GM18502 (cell line): ENCODE measurements at regions not wholly inside any gene's neighbourhood (a gene's known extent, or its start where the extent isn't known, plus 50 kb on each side); places are given as distances from the start of the nearest gene placed in this dataset.
"Not testable (repeated sequence)": the region's sequence is repeated elsewhere in the genome, so short reads cannot be mapped to it uniquely, and the experiment has no call there.

Experiments used
- ATAC-seq: cut with Tn5 transposase; IDR thresholded peaks from one replicate; pipeline ENCODE4 v1.9.1; 2021; ENCODE audit warnings: mild to moderate bottlenecking; ENCODE audit not compliant: unreplicated experiment, poor library complexity

DNA sequence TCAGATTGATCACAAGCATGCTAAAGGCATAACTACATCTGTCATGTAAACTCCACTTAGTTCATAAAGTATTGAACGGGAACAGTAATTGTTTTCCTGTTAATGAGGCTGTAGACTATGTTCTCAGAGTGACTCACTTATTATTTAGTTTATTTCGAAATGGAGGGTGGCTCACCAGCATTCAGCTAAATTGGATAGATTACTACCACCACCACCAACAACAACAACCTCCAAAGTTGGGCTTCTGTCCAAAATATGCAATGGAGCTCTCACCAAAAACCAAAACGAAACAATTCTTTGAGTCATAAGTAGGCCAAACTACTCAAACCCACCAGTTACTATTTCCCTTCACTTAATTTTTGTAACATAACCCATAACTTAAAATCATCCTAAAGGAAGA is 127.9 kb upstream of the NRBF2 start:
- ATAC-seq, result no peak

DNA sequence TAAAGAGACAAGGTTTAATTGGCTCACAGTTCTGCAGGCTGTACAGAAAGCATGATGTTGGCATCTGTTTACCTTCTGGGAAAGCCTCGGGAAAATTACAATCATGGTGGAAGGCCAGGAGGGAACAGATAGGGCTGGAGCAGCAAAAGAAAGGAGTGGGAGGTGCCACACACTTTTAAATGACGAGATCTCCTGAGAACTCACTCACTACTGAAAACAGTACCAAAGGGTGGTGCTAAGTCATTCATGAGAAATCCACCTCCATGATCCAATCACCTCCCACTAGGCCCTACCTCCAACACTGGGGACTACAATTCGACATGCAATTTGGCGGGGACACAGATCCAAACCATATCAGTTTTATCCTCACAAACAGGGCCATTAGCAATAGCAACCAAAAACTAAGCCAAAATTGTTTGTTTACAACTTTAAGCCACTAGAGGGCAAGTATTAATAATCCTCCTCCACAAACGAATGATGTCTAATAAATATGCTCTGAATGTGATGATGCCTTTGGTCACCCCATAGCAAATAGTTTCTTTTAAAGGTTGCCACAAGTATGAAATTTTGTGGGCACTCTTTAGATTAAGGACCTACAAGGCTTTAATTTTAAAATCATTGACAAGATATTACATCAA is 129.2 kb upstream of the NRBF2 start:
- no peak for ATAC-seq

DNA sequence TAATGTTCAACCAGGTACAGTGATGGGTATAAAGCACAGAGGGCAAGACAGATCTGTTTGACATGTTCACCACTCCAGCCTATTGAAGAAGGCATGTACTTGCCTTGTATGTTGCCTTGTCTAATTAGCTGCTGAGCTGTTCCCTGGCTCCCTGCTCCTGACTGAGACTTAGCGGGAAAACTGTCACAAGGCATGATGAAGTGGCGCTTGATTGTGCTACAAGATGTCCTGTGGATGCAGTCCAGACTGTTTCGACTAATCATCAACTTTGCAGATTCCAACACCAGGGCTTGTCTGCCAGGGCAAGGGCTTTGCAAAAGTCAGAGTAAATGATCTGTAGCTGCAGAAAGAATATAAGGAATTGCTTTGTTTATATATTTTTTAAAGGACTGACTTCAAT is 136.2 kb upstream of the NRBF2 start:
- ATAC-seq, result no peak

- ATAC-seq, result no peak
Measured at GRCh38 chr10:62996516-62996915, 136.6 kb upstream of the NRBF2 start.

DNA sequence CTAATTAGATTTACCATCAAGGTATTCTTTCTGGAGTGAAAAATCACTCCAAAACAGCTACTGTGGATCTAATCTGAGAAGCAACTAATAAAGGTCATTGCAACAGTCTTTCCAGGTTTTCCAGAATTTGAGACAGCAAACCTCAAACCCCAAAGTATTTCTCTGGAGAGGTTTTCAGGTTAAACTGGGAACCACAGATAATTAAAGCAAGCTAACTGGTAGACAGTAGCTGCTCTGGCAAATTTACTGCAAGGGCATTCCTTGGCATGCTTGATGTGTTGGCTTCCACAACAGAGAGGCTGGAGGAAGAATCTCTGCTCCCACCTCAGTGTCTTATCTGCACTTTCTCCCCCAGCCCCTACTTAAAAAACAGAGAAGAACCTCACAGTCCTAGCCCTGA is 140.0 kb upstream of the NRBF2 start:
- ATAC-seq, result no peak

DNA sequence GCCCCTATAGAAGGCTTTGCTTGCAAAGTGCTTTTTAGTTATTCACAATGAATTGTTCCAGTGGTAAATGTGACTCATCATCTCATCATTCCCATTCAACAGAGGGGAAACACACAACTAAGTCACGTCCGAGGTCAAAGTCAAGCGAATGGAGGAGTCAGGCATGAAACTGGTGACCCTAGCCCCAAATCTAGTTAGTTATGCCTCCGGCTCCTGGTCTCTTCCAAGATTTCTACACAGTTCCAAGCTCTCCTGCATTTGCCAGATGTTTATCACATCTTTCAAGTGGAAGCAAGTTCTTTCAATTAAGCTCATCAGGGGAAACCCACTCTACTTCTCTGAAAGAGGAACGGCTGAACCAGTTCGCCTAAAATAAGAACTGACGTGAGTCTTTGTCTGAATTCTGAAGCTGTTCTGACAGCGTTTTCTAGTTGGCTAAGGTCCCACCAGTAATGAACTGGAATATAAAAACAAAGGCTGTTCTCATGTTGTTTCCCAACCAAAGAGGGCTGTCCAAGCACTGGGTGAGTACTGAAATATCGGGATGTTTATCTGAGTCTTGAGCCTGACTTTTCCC is 140.9 kb upstream of the NRBF2 start:
- peak; percentile 84 for ATAC-seq

DNA sequence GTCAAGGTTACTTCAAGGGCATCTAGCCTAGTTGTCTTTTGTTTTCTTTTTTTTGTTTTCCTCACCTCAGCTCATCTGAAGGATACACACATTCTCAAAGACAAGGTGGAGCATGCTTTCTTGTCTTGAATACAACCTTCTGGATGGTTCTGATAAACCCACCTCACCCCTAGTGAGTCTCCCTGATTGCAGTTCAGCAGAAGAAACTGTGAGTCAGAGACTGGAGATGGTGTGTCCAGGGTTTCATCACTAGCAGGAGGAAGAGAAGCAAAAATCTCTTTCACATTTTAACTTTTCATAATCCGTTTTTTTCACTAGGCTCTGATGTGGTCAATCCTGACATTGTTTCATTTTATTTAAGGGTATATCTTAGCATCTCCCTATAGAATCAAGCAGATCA is 143.0 kb upstream of the NRBF2 start:
- no peak for ATAC-seq

DNA sequence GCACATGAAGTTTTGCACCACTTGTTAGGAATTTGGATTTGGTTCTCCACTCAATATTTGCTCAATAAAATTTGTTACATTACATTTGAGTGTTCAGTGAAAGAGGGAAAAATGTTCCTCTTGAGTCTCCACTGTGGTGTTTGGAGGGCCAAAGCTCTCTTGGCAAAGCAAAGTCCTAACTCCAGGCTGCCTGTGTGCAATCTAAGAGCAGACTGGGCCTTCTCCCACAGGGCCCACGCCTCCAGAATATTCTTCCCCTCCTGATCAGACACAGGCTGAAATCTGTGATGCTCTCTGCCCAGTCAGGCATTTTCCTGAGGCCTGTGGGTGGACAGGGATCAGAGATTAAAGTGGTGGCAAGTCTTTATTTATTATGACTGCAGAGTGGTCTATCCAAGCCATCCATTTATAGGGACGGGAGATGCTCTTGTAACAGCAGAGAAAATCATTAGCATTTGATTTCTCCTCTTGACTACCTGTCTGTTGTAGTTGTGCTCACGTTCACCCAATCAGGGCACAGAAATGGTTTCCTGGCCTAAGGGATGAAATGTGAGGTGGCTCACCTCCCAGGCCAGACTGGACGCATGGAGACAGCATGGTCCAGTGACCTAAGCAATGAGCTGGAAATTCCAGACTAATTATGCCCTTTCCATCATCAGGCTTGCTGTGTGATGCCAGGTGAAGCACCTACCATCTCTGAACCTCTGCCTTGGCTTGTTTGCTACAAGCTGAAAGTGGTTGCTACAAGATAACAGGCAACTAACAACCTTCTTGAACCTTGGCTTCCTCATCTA is 147.1 kb upstream of the NRBF2 start:
- ATAC-seq, result no peak

DNA sequence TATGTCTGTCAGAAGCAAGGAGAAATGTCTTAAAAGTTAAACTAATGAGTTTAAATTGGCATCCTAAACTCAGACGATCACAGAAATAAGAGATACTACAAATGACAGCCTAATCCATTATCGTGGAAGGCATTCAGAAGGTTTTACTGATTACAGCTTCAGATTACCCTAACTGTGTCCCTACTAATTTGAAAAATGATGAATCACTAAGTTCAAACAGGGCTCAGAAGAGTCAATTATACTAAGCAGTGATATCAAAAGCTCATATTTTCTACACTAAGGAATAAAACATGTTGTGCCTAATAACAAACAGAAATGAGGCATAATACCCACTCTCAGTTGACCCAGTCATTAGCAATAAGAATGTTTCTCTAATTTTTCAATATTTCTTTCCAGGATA is 152.0 kb upstream of the NRBF2 start:
- no peak for ATAC-seq

- ATAC-seq, result no peak
Measured at GRCh38 chr10:62980687-62981086, 152.4 kb upstream of the NRBF2 start.

DNA sequence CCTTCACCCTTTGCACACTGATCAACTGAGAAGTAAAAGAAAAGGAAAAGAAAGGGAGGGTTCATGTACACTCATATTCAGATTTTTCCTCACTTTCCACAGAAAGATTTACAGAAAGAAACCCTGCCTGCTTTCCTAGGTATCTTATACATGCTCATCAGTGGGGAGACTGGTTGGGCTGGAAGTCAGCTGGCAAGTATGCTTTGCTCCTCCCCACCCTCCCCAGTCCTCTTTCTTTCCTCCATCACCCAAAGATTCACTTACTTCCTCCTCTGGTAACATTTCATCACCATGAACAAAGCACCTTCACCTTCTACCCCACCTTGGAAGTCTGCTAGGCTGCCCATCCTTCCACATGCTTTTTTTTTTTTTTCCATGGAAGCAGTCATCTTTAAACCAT is 153.2 kb upstream of the NRBF2 start:
- no peak for ATAC-seq

DNA sequence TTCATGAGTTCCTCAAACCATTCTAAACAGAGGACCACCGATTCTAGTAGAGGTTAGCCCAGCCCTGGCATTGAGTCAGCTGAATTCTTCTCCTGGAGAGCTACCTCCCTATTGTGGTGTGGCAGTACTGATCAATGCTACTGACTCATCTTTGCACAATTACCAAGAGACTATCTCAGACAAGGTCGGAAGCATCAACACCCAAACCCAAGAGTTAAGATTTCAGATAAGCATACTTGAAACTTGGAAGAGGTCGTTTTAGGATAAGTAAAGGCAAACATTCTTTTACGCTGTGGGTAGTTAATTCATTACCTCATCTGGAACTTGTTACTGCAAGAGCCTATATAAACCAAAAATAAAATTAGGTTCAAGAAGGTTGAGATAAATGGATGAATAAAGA is 154.6 kb upstream of the NRBF2 start:
- no peak for ATAC-seq

DNA sequence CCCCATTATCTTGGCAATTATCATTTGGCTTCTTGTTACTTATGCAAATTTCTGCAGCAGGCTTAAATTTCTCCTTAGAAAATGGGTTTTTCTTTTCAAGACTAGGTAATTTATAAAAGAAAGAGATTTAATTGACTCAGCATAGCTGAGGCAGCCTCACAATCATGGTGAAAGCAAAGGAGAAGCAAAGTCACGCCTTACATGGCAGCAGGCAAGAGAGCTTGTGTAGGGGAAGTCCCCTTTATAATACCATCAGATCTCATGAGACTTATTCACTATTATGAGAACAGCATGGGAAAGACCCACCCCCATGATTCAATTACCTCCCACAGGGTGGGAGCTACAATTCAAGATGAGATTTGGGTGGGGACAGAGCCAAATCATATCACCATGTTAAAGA is 158.3 kb upstream of the NRBF2 start:
- ATAC-seq, result not testable (repeated sequence)

DNA sequence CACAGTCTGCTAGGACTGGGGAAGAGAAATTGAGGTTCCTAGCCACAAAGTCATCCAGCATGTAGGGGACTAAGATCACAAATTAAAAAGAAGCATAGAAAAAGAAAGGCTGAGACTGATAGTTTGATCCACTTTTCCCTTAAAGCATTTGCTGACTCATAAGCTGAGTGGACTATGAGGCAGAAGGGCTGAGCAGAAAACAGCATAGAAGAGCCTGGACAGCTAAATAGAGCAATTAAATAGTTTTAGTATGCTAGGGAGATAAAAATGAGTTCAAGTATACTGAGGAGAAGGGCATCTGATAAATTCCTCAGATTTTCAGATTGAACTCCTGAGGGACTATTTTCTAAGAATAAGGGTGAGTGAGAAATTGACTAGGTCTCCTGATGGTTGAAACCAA is 155.9 kb upstream of the EGR2 start:
- no peak for ATAC-seq

DNA sequence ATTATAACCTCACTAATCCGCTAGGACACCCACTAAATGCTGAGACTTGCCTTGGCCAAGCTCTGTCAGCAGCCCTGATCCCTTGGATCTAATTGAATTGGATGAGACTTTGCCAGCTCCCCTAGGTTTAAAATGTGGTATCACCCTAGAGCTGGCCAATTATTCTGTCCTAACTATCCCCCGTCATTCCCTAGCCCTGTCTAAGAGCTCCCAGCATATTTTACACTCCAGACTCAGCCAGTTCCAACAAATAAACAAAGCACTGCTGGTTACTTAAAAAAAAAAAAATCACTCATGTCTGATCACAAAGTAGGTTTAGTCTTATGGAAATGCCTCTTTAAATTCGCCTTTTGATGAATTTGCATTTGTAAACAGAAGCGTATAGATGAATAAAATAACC is 147.9 kb upstream of the EGR2 start:
- no peak for ATAC-seq

GRCh38 chr10:62961951-62962523 is 145.9 kb upstream of the EGR2 start:
- no peak for ATAC-seq

DNA sequence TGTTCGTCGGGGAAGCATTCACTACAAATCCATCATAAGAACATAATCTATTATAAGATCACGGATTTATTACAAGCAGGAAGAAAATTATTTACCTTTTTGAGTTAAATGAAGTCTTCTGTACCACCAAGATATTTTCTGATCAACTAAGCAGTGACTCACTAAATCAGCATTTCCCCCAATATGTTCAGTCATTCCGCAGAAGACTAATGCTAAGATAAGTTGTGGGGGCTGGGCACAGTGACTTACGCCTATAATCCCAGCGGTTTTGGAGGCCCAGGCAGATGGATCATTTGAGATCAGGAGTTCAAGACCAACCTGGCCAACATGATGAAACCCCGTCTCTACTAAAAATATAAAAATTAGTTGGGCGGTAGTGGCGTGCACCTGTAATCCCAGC is 144.2 kb upstream of the EGR2 start:
- no peak for ATAC-seq

DNA sequence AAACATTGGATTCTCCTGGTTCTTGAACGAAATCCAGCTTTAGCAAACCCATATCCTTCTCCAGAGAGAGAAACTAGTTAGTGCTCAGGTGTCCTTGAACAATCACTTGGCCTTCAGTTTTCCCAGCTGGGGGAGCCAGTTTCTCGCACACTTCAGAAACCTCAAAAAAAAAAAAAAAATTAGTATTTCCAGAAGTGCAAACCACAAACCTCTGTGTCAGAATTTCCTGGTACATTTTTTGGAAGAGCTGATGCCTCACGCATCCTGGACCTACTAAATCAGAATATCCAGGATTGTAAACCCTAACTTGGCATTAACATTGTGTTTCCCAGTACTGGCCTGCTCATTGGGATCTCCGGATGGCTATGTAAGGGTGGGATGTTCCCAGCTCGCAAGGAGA is 143.4 kb upstream of the EGR2 start:
- ATAC-seq, result no peak

- ATAC-seq, result no peak
Measured at GRCh38 chr10:62958980-62959379, 142.8 kb upstream of the EGR2 start.

DNA sequence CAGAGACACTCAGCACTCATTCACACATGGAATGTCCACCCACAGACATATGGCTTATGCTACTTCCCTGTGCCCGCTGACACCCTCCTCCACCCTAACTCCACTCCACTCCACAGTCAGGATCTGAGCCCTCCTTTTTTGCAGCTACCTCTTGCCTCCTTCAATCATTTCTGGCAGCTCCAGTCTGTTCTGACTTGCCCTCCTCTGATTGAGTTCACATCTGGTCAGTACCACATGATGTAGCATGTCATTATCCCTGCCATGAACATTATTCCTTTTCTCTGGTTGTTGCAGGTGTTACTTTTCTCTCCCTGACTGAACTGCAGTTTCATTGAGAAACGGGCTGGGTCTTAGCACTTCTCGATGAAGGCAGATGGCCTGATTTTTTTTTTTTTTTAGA is 130.1 kb upstream of the EGR2 start:
- no peak for ATAC-seq

- no peak for ATAC-seq
Measured at GRCh38 chr10:62939698-62940097, 123.5 kb upstream of the EGR2 start.

DNA sequence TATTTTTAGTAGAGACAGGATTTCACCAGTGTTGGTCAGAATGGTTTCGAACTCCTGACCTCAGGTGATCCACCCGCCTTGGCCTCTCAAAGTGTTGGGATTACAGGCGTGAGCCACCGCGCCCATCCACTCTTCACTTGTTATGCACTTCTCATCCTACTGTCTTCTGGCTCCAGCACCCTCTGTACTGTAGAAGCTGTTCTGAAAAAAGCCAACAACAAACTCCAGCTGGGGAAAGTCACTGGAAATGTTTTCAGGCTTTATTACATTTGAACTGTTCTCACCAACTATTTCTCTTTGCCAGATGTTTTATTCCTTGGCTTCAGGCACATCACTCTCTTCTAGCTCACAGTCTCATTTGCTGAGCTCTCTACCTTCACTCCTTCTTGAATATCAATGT is 122.5 kb upstream of the EGR2 start:
- no peak for ATAC-seq
